Fibroblast of villous mesenchyme (primary cell): ENCODE measurements at regions not wholly inside any gene's neighbourhood (a gene's known extent, or its start where the extent isn't known, plus 50 kb on each side); places are given as distances from the start of the nearest gene placed in this dataset.

ENCODE experiments used
- DNase-seq: peaks from one replicate; pipeline ENCODE4 v3.0.0-alpha.2; 2010; ENCODE audit warnings: low read depth
- H3K4me3 ChIP-seq: 2 replicates; pipeline ENCODE4 v1.5.1; 2011; ENCODE audit warnings: low read depth, mild to moderate bottlenecking, low read length
- CTCF ChIP-seq: IDR thresholded peaks from 2 replicates; pipeline ENCODE4 v1.5.1; 2012; ENCODE audit warnings: low read depth, mild to moderate bottlenecking, low read length; ENCODE audit not compliant: insufficient read depth

DNA sequence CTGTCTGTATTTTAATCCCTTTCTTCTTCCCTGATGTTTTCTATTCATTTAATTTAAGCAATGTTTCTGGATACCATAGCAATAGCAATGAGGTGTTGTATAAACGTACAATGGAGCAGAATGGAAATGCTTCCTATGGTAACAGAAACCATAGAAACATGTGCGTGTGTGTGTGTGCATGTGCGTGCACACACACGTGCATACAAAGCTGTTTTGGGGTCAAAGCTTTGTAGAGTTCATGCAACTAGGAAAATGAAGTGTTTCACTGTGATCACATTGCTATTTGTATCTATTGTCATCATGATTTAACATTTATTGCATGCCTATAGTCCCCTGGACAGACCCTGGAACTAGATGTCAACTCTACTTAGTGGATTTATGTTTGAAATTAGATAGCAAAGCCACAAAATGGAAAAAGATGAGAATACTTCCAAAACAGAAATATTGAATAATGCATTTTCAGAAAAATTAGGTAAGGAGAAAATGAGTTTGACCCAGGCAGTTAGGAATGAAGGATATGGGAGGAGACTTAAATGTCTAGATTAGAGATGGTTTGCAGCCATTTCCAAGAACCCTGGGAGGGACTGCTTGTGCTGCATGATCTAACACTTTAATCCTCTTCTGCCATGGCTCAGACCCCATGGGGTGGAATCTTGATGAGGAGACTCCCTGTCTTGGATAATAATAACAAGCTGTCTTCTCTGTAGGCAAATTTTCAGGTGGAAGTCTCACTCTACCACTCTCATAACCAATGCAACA, 124.4 kb downstream of the TRMT11 start:
- no peak for TF ChIP-seq CTCF
- no peak overlapping the region for H3K4me3 ChIP-seq
- no peak for DNase-seq

DNA sequence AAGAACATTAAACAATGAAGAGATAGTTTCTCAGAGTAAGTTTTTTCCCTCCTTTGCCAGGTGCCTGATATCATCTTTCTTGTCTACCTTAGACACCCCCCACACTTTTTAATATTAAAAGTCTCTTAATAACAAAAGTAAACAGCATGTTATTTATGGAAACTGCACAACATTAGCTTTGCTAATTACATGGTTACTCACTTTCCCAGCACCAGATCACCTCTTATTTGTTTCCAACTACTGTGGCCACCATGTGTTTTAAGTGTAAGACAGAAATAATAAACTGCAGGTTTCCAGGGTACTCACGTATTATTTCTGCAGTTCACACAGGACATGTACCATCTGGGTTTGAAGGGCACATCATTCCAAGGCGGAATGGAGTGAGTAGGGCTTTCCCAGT, 125.0 kb downstream of the TRMT11 start:
- no peak for TF ChIP-seq CTCF
- DNase-seq = no peak

DNA sequence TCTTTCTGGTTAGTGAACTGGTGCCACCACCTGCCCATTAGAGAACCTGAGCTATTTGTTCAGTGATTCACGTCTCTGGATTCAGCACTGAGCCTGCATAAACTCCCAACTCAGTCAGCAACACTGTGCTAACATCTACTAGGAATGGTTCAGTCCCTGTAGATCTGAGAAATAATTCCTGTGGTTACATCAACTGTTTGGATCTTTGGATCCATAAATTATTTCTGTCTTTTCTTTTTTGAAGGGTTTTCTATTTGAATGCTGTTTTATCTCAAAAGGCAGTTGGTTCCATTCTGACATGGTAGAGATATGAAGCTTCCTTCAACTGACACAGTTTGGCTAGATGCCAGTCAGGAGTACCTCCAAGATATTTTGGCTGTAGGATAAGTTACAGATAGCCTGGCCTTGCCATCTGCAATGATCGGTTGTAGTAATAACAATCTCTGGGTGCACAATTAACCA, 125.9 kb downstream of the TRMT11 start:
- no peak overlapping the region for H3K4me3 ChIP-seq
- DNase-seq = peak; percentile 12
- no peak for TF ChIP-seq CTCF

More for the DNA sequence above, 125.0 kb downstream of the TRMT11 start:
- no peak overlapping the region for H3K4me3 ChIP-seq

DNA sequence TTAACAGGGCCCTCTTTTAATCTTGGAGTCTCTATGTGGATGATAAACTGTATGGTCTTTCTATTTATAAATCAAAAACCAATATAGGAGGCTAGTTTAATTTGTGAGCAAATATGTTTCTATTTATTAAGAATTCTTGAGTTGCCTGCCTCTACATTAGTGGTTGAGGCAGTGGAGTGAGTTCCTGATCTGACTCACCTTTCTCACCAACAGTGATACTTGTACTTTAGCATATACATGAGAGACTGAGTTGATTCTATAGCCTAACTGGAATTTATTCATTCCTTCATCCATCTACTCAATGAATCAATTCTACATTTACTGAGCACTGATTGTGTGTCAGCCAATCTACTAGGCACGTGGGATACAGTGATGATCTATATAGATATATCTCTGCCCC, 126.9 kb downstream of the TRMT11 start:
- no peak for DNase-seq
- no peak for TF ChIP-seq CTCF
- H3K4me3 ChIP-seq = no peak overlapping the region

GRCh38 chr6:126117251-126117650, 130.9 kb downstream of the TRMT11 start:
- TF ChIP-seq CTCF = no peak
- DNase-seq = no peak

DNA sequence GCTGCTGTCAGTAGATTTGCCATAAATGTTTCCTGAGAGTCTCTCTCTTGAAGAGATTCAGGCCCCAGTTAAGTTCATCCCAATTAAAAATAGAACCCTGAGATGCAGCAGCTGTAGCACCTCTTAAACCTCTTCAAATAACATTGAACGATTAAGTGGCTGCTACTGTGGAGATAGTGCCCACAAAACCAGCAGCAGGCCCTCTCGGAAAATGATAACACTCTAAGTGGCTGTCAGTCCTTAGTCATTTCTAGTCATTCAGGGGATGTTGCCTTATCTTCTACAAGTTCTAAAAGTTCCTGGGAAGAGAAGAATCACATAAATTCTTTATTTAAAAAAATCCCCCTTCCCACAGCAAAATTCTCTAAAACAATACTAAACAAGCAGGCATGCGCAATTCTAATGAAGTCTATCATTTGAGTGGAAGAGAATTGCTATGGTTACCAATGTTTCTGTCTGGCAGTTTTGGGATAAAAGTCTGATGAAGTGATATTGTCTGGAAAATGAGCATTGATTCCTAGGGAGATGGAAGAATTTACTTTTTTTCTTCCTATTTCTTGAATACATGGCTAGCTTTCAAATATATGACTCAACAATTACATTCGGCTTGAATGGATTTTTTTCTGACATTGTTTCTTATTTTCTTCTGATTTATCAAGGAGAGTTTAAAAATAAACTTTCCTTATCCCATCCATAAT, 131.9 kb downstream of the TRMT11 start:
- TF ChIP-seq CTCF = no peak
- H3K4me3 ChIP-seq = no peak overlapping the region
- no peak for DNase-seq

More at GRCh38 chr6:126117251-126117650, 130.9 kb downstream of the TRMT11 start:
- no peak overlapping the region for H3K4me3 ChIP-seq
